Mesenteric fat pad (tissue), 1 donor: ENCODE measurements at regions not wholly inside any gene's neighbourhood (a gene's known extent, or its start where the extent isn't known, plus 50 kb on each side); places are given as distances from the start of the nearest gene placed in this dataset.

Experiments used
- DNase-seq: peaks from one replicate; pipeline ENCODE4 v3.0.0-alpha.2; 2020; ENCODE audit warnings: low spot score
- donor health status: DM: yes; HTN: yes; CAD: no.

DNA sequence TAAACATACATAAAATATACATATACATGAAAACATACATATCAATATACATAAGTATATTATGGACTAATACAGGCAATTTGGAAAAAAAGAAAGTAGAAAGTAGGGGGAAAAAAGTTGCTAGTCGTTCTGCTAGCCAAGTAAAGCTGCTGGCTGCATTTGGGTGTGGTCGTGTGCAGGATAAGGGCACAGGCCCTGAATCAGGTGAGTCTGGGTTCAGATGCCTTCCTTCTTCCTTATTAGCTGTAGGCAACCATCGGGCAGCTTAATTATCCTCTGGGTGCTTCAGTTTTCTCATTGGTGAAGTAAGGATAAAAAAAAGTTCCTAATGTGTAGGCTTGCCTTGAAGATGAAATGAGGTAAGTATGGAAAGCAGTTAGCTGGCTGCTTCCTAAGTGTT is 59.2 kb upstream of the SPRY4 start:
- no peak for DNase-seq

DNA sequence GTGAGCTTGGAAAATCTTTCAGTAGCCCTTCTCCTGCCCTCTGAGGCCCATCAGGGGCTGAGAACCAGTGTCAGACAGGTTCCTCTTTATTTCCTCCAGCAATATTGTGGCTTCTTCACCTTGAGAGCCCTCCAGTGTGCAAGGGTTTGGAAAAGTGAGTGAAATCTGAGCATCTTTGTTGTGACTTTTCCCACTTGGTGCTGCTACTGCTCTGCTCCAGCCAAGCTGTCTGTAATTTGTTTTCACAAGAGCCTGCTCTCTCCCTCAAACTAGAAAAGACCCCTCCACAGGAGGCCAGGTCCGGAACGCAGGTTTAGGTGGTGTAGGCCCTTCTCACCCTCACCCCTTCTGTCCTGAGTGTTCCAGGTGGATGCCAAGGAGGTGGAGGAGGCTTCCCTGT is 57.4 kb upstream of the SPRY4 start:
- no peak for DNase-seq

DNA sequence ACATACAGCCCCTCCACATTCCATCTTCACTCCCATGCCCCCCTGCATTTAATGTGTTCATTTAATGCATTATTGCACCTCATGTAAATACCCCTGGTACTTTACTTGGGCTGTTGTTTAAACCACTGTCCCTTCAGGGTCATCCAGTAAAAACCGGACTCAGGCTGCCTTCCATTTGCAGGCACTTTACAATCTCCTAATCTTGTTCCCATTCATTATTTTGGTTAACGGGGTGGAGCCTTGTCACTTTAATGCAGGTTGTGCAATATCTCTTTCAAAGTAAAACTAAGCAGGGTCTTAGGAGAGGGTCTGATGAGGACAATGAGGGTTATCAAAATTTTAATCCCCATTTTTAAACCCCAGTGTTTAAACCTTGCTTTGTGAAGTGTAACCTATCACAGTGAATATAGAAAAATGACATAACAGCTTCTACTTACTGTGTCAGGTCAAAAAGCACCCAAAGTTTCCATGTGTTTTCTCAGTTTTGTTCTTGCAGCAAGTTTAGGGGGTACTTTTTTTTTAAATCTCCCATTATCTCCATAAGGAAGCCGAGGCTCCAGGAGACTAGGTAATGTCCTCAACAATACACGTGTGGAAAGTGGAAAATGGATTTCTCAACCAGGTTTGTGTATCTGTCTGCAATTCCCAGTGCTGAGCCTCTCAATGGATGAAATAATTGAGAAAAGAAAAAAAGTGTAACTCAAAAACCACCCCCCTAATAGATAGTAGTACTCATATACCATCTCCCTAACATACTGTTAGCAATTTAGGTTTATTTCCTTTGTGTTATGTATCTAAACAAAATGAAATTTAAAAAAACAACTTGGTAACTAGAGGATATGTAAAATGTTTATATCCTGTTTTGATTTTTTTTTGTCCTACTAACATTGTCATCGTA is 54.2 kb upstream of the SPRY4 start:
- no peak for DNase-seq

DNA sequence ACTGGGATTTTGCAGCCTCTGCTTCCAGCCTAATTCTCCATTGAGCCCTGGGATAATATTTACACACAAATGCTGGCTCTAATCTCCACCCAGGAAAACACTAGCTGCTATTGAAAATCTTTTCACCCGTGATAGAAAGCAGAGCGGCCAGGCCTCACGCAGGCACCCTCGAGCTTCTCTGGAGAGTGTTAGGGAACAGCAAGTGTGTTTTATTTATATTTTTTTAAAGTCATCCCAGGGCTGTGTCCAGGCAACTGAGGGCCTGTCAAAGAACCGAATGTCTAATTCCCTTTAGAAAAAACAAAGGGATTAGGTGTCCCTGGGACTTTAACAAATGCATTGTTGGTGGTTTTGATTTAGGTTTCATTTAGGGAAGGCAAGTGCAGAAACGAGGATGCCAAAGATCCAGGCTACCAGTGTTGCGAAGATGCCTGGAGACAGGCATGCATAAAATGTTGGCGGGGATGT is 51.2 kb upstream of the SPRY4 start:
- DNase-seq = no peak
